OCI-LY1 (cell line): ENCODE measurements at regions not wholly inside any gene's neighbourhood (a gene's known extent, or its start where the extent isn't known, plus 50 kb on each side); places are given as distances from the start of the nearest gene placed in this dataset.

ENCODE experiments used
- H2AFZ ChIP-seq: fragments of 200-600 bp; sonication (generic), shearing (Covaris generic); 2 replicates; pipeline ENCODE4 v1.6.0; 2014; ENCODE audit warnings: antibody characterized with exemption, mild to moderate bottlenecking, low read length
- H3F3A ChIP-seq: fragments of 200-600 bp; sonication (generic), shearing (Covaris generic); 2 replicates; pipeline ENCODE4 v1.6.0; 2014; ENCODE audit warnings: mild to moderate bottlenecking, antibody characterized with exemption, low read length, moderate library complexity; ENCODE audit not compliant: insufficient read depth
- H3K27ac ChIP-seq: fragments of 200-600 bp; sonication (generic); 2 replicates; pipeline ENCODE4 v1.5.1; 2014; ENCODE audit warnings: low read length, mixed run types, mild to moderate bottlenecking, low read depth; ENCODE audit not compliant: poor library complexity, severe bottlenecking
- H3K27me3 ChIP-seq: fragments of 200-600 bp; sonication (generic); 2 replicates; pipeline ENCODE4 v1.6.0; 2014; ENCODE audit warnings: antibody characterized with exemption, mild to moderate bottlenecking, low read length, moderate library complexity; ENCODE audit not compliant: insufficient read depth
- H3K36me3 ChIP-seq: fragments of 200-600 bp; sonication (generic); 2 replicates; pipeline ENCODE4 v1.6.1; 2014; ENCODE audit warnings: mild to moderate bottlenecking, antibody characterized with exemption, low read length, moderate library complexity, mixed read lengths; ENCODE audit not compliant: insufficient read depth
- H3K4me1 ChIP-seq: fragments of 200-600 bp; sonication (generic); 2 replicates; pipeline ENCODE4 v1.5.1; 2014; ENCODE audit warnings: mild to moderate bottlenecking, low read length, moderate library complexity; ENCODE audit not compliant: insufficient read depth, severe bottlenecking
- H3K4me2 ChIP-seq: fragments of 200-600 bp; sonication (generic), shearing (Covaris generic); 2 replicates; pipeline ENCODE4 v1.6.1; 2014; ENCODE audit warnings: low read length
- H3K4me3 ChIP-seq: fragments of 200-600 bp; sonication (generic); 2 replicates; pipeline ENCODE4 v1.5.1; 2014; ENCODE audit warnings: low read length, low read depth, mild to moderate bottlenecking, mixed read lengths; ENCODE audit not compliant: poor library complexity, severe bottlenecking
- H3K79me2 ChIP-seq: fragments of 200-600 bp; shearing (Covaris generic); 2 replicates; pipeline ENCODE4 v1.6.1; 2016; ENCODE audit warnings: mixed run types, low read length, mixed read lengths; ENCODE audit not compliant: insufficient read depth
- H3K9ac ChIP-seq: fragments of 200-600 bp; sonication (generic), shearing (Covaris generic); 2 replicates; pipeline ENCODE4 v1.6.1; 2014; ENCODE audit warnings: mild to moderate bottlenecking, low read length, mixed read lengths
- H3K9me2 ChIP-seq: fragments of 200-600 bp; sonication (generic), shearing (Covaris generic); 2 replicates; pipeline ENCODE4 v1.6.1; 2014; ENCODE audit warnings: low read depth, mild to moderate bottlenecking, low read length, mixed read lengths
- H3K9me3 ChIP-seq: fragments of 200-600 bp; shearing (Covaris generic); 2 replicates; pipeline ENCODE4 v1.6.1; 2014; ENCODE audit warnings: low read length, mixed read lengths
- H4K20me1 ChIP-seq: fragments of 200-600 bp; sonication (generic), shearing (Covaris generic); 2 replicates; pipeline ENCODE4 v1.6.0; 2016; ENCODE audit warnings: mild to moderate bottlenecking, low read length; ENCODE audit not compliant: insufficient read depth
- EZH2 ChIP-seq: fragments of 200-600 bp; sonication (generic), shearing (Covaris generic); IDR thresholded peaks from 2 replicates; pipeline ENCODE4 v1.8.0; 2017; ENCODE audit warnings: borderline replicate concordance, mixed run types, mild to moderate bottlenecking, antibody characterized with exemption, low read length, moderate library complexity, mixed read lengths
- TF ChIP-seq, protein P1 (sequence below): fragments of 200-600 bp; sonication (generic), shearing (Covaris generic); IDR thresholded peaks from 2 replicates; pipeline ENCODE4 v1.5.1; 2017; ENCODE audit warnings: mild to moderate bottlenecking, antibody characterized with exemption, low read length, moderate library complexity, mixed read lengths

GRCh38 chr11:95652002-95652472 lies 137.5 kb downstream of the FAM76B start:
- no peak overlapping the region for H3K9ac ChIP-seq
- TF ChIP-seq EZH2: no peak
- TF ChIP-seq, protein P1, sequence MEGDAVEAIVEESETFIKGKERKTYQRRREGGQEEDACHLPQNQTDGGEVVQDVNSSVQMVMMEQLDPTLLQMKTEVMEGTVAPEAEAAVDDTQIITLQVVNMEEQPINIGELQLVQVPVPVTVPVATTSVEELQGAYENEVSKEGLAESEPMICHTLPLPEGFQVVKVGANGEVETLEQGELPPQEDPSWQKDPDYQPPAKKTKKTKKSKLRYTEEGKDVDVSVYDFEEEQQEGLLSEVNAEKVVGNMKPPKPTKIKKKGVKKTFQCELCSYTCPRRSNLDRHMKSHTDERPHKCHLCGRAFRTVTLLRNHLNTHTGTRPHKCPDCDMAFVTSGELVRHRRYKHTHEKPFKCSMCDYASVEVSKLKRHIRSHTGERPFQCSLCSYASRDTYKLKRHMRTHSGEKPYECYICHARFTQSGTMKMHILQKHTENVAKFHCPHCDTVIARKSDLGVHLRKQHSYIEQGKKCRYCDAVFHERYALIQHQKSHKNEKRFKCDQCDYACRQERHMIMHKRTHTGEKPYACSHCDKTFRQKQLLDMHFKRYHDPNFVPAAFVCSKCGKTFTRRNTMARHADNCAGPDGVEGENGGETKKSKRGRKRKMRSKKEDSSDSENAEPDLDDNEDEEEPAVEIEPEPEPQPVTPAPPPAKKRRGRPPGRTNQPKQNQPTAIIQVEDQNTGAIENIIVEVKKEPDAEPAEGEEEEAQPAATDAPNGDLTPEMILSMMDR: no peak
- no peak overlapping the region for H3K27ac ChIP-seq
- H4K20me1 ChIP-seq: no peaks in the 10 kb centered on the region
- H2AFZ ChIP-seq: no peak overlapping the region
- no peaks in the 10 kb centered on the region for H3K27me3 ChIP-seq
- H3K79me2 ChIP-seq: no peaks in the 10 kb centered on the region
- H3K36me3 ChIP-seq: no peaks in the 10 kb centered on the region
- no peaks in the 10 kb centered on the region for H3K9me2 ChIP-seq
- H3K4me3 ChIP-seq: no peak overlapping the region
- H3K4me2 ChIP-seq: no peak overlapping the region
- H3K9me3 ChIP-seq: no peaks in the 10 kb centered on the region
- H3F3A ChIP-seq: no peaks in the 10 kb centered on the region
- H3K4me1 ChIP-seq: no peaks in the 10 kb centered on the region

DNA sequence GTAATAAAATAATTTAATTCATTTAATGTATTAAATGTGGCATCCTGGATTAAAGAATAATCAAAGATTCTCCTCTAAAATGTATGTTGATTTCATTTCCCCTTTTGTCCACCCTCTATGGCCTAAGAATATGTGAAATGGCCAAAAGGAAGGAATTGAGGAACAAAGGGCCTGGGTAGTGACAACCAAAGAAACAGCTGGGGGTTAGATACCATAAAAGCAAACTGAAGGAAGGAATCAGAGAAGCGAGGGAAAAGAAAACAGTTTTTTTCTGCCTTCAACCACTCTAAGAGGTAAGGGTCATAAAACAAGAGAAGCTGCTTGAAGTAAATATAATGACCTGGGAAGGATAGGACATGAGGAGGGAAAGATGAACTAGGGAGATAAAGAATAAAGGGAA lies 139.3 kb downstream of the FAM76B start:
- Histone ChIP-seq H3K9me3 (no peaks in the 10 kb centered on the region), H4K20me1 (no peaks in the 10 kb centered on the region), H2AFZ (no peak overlapping the region), H3K27me3 (no peaks in the 10 kb centered on the region), H3K4me2 (no peak overlapping the region), H3K9me2 (no peaks in the 10 kb centered on the region), H3K36me3 (no peaks in the 10 kb centered on the region), H3K27ac (no peak overlapping the region), H3K4me1 (no peaks in the 10 kb centered on the region), H3K9ac (no peak overlapping the region), H3F3A (no peaks in the 10 kb centered on the region), H3K79me2 (no peaks in the 10 kb centered on the region), H3K4me3 (no peak overlapping the region)
- no peak for TF ChIP-seq EZH2
- TF ChIP-seq, protein P1: no peak

DNA sequence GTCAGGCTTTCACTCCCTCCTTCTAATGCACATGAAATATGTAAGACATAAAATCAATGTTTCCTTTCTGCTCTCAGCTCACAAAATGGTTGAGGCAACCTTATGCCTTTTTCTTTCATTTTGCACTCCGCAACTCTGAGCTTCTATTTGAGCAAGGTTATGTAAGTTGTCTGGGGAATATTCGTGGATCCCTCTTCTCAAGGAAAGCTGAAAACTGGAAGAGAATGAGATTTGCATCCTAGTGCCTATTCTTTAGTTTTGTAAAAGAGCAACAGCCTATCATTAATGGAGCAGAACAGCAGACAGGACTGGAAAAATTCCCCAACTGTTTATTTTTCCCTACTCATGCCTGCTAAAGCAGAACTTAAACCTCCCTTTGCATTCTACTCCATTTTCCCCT lies 141.7 kb downstream of the FAM76B start:
- Histone ChIP-seq H3K9ac (no peak overlapping the region), H3K9me3 (no peaks in the 10 kb centered on the region), H3K36me3 (no peaks in the 10 kb centered on the region), H3F3A (no peaks in the 10 kb centered on the region), H3K4me1 (no peaks in the 10 kb centered on the region), H2AFZ (no peak overlapping the region), H4K20me1 (no peaks in the 10 kb centered on the region), H3K4me2 (no peak overlapping the region), H3K27ac (no peak overlapping the region), H3K79me2 (no peaks in the 10 kb centered on the region), H3K9me2 (no peaks in the 10 kb centered on the region), H3K4me3 (no peak overlapping the region), H3K27me3 (no peaks in the 10 kb centered on the region)
- TF ChIP-seq EZH2: no peak

DNA sequence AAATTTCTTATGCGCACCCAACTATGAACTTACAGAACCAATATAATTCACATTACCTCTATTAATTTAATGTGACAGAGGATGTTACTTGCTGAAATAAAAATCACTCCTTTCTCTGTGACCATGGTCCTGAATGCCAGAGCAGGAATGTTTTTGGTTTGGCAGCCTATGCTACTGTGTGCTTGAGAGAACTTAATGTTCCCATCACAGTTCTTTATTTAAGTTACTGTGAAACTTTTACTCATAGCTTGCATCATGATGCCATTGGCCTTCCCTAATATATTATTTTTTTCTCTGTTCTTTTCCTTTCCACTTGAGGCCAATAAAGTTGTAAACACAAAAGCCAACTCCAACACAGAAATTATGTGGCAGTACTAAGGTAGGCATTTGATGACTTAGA lies 142.2 kb downstream of the FAM76B start:
- H3K9me2 ChIP-seq: no peaks in the 10 kb centered on the region
- no peaks in the 10 kb centered on the region for H4K20me1 ChIP-seq
- no peak overlapping the region for H2AFZ ChIP-seq
- no peaks in the 10 kb centered on the region for H3K79me2 ChIP-seq
- H3K27ac ChIP-seq: no peak overlapping the region
- no peaks in the 10 kb centered on the region for H3K27me3 ChIP-seq
- no peak overlapping the region for H3K9ac ChIP-seq
- no peaks in the 10 kb centered on the region for H3F3A ChIP-seq
- H3K4me1 ChIP-seq: no peaks in the 10 kb centered on the region
- H3K9me3 ChIP-seq: no peaks in the 10 kb centered on the region
- TF ChIP-seq, protein P1: no peak
- no peak for TF ChIP-seq EZH2
- no peaks in the 10 kb centered on the region for H3K36me3 ChIP-seq
- no peak overlapping the region for H3K4me2 ChIP-seq
- no peak overlapping the region for H3K4me3 ChIP-seq
